NT2/D1 (cell line): ENCODE measurements at regions not wholly inside any gene's neighbourhood (a gene's known extent, or its start where the extent isn't known, plus 50 kb on each side); places are given as distances from the start of the nearest gene placed in this dataset.

Experiments
- SUZ12 ChIP-seq: IDR thresholded peaks from 2 replicates; pipeline ENCODE4 v1.6.1; 2011; ENCODE audit not compliant: insufficient read length, insufficient read depth; ENCODE audit errors: extremely low read depth
- YY1 ChIP-seq: IDR thresholded peaks from 2 replicates; pipeline ENCODE4 v1.6.1; 2011; ENCODE audit not compliant: insufficient read length, insufficient read depth
- ZNF274 ChIP-seq: IDR thresholded peaks from 2 replicates; pipeline ENCODE4 v1.6.1; 2011; ENCODE audit warnings: mild to moderate bottlenecking, low read depth, low read length

GRCh38 chr6:4347877-4348276 lies 212.5 kb upstream of the ECI2 start:
- TF ChIP-seq SUZ12 = no peak
- no peak for TF ChIP-seq YY1
- TF ChIP-seq ZNF274 = no peak
